GM13976 (cell line): ENCODE measurements at regions not wholly inside any gene's neighbourhood (a gene's known extent, or its start where the extent isn't known, plus 50 kb on each side); places are given as distances from the start of the nearest gene placed in this dataset.
"Not testable (repeated sequence)": the region's sequence is repeated elsewhere in the genome, so short reads cannot be mapped to it uniquely, and the experiment has no call there.

ENCODE experiments used
- DNase-seq: peaks from one replicate; pipeline ENCODE4 v3.0.0; 2012; ENCODE audit warnings: low spot score
- CTCF ChIP-seq: IDR thresholded peaks from 2 replicates; pipeline ENCODE4 v1.5.1; 2012; ENCODE audit warnings: borderline replicate concordance, mild to moderate bottlenecking; ENCODE audit not compliant: insufficient read depth; ENCODE audit errors: extremely low read depth, missing control alignments, control extremely low read depth
- in situ Hi-C: fragments of 300-500 bp; cut with MboI; formaldehyde crosslinking; loops from one replicate; pipeline ENCODE4 v1.12.0; 2022; ENCODE audit warnings: low sequenced_read_pairs, mixed read lengths, inconsistent platforms; ENCODE audit not compliant: unreplicated experiment

GRCh38 chrX:27254656-27255055, 208.5 kb downstream of the PPP4R3C start:
- in situ Hi-C loops: no loop called here
- DNase-seq: no peak
- TF ChIP-seq CTCF: no peak

- in situ Hi-C loops: no loop called here
- TF ChIP-seq CTCF: no peak
- no peak for DNase-seq
These were observed 211.8 kb downstream of the PPP4R3C start for GRCh38 chrX:27251369-27251768.

- no peak for TF ChIP-seq CTCF
- in situ Hi-C loops: no loop called here
- no peak for DNase-seq
These were observed 220.6 kb downstream of the PPP4R3C start for GRCh38 chrX:27242581-27242980.

- DNase-seq: no peak
- no peak for TF ChIP-seq CTCF
- in situ Hi-C loops: no loop called here
These were observed 221.2 kb downstream of the PPP4R3C start for GRCh38 chrX:27241981-27242380.

GRCh38 chrX:27240042-27240441, 223.1 kb downstream of the PPP4R3C start:
- in situ Hi-C loops, DNase-seq: not testable (repeated sequence)

DNA sequence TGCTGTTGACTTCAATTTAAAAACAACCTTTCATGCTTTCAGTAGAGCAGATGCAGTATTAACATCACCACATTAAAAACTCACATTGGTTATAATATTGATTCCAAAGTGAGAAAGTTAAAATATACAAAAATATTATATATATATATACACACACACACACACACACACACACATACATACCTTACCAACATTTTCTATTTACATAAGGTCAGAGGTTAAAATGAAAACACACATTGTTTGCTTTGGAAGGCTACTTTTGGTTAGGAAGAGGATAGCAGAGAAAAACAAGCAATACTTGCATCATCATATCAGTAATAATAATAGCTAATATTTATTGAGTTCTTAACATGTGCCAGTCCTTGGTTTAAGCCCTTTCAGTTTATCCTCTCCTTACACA, 226.5 kb downstream of the PPP4R3C start:
- in situ Hi-C loops: no loop called here
- no peak for TF ChIP-seq CTCF
- DNase-seq: no peak

- DNase-seq: no peak
- no peak for TF ChIP-seq CTCF
- in situ Hi-C loops: no loop called here
These were observed 233.4 kb downstream of the PPP4R3C start for GRCh38 chrX:27229721-27230120.
